IMR-90 (cell line): ENCODE measurements at regions not wholly inside any gene's neighbourhood (a gene's known extent, or its start where the extent isn't known, plus 50 kb on each side); places are given as distances from the start of the nearest gene placed in this dataset.

Source experiments
- ATAC-seq: fragments of 200-7000 bp; cut with Tn5 transposase; 2 replicates; pipeline ENCODE4 v1.9.1; 2020; ENCODE audit warnings: low read depth, mild to moderate bottlenecking, moderate library complexity
- BruUV-seq: library from RNA; stranded (reverse); fragments of 400-500 nt; replicated peaks from 2 replicates; lab custom pipeline; 2021; lab: Mats Ljungman, UMichigan
- CTCF ChIA-PET: fragments of 300-600 bp; formaldehyde crosslinking; extraction: SDS; loops from one replicate; lab custom pipeline; 2021; ENCODE audit warnings: antibody characterized with exemption; lab: Yijun Ruan, JAX
- POLR2A ChIA-PET: fragments of 300-600 bp; sonication (Branson Sonifier 250); formaldehyde crosslinking; loops from one replicate; lab custom pipeline; 2022; ENCODE audit warnings: antibody characterized with exemption; ENCODE audit not compliant: unreplicated experiment; lab: Charles Lee
- DNase-seq: peaks from one replicate; pipeline ENCODE4 v3.0.0; 2013
- H2AFZ ChIP-seq: replicated peaks from 2 replicates; pipeline ENCODE3; 2013; ENCODE audit warnings: low read length, mild to moderate bottlenecking; ENCODE audit not compliant: poor library complexity
- H2AK5ac ChIP-seq: 2 replicates; pipeline ENCODE4 v1.6.1; 2013; ENCODE audit warnings: low read depth, low read length, inconsistent platforms
- H2AK9ac ChIP-seq: replicated peaks from 2 replicates; pipeline ENCODE3; 2013; ENCODE audit warnings: mild to moderate bottlenecking, low read depth, low read length, moderate library complexity; ENCODE audit not compliant: poor library complexity
- H2BK120ac ChIP-seq: 2 replicates; pipeline ENCODE4 v1.6.1; 2013; ENCODE audit warnings: low read depth, low read length, inconsistent platforms
- H2BK15ac ChIP-seq: 3 replicates; pipeline ENCODE4 v1.6.1; 2013; ENCODE audit warnings: low read depth, low read length, inconsistent platforms
- H2BK20ac ChIP-seq: 2 replicates; pipeline ENCODE4 v1.6.1; 2013; ENCODE audit warnings: low read depth, mild to moderate bottlenecking, inconsistent platforms, low read length, moderate library complexity
- H2BK5ac ChIP-seq: 2 replicates; pipeline ENCODE4 v1.6.1; 2013; ENCODE audit warnings: mild to moderate bottlenecking, low read depth, low read length, inconsistent platforms; ENCODE audit not compliant: poor library complexity, severe bottlenecking
- H3K14ac ChIP-seq: replicated peaks from 2 replicates; pipeline ENCODE4 v1.6.1; 2013; ENCODE audit warnings: low read depth, low read length, inconsistent platforms
- H3K18ac ChIP-seq: 2 replicates; pipeline ENCODE4 v1.6.1; 2013; ENCODE audit warnings: low read depth, low read length, control low read depth
- H3K23ac ChIP-seq: 2 replicates; pipeline ENCODE4 v1.6.1; 2013; ENCODE audit warnings: low read depth, low read length, inconsistent platforms
- H3K27ac ChIP-seq: 2 replicates; pipeline ENCODE4 v1.5.1; 2013; ENCODE audit warnings: mild to moderate bottlenecking, control low read depth, low read length; ENCODE audit not compliant: insufficient read depth
- H3K27me3 ChIP-seq: 2 replicates; pipeline ENCODE4 v1.6.1; 2013; ENCODE audit warnings: low read length; ENCODE audit not compliant: control insufficient read depth, insufficient read depth
- H3K36me3 ChIP-seq: 2 replicates; pipeline ENCODE4 v1.6.1; 2013; ENCODE audit warnings: low read length, mixed read lengths; ENCODE audit not compliant: control insufficient read depth, insufficient read depth
- H3K4ac ChIP-seq: 2 replicates; pipeline ENCODE4 v1.6.1; 2013; ENCODE audit warnings: low read depth, low read length, inconsistent platforms
- H3K4me1 ChIP-seq: 2 replicates; pipeline ENCODE4 v1.6.1; 2013; ENCODE audit warnings: low read length, mixed read lengths; ENCODE audit not compliant: control insufficient read depth, insufficient read depth
- H3K4me2 ChIP-seq: 2 replicates; pipeline ENCODE4 v1.6.1; 2013; ENCODE audit warnings: low read depth, mild to moderate bottlenecking, control low read depth, low read length, moderate library complexity
- H3K4me3 ChIP-seq: 2 replicates; pipeline ENCODE4 v1.5.1; 2013; ENCODE audit warnings: low read depth, mild to moderate bottlenecking, control low read depth, low read length, moderate library complexity; ENCODE audit not compliant: insufficient read depth
- H3K56ac ChIP-seq: 2 replicates; pipeline ENCODE4 v1.6.1; 2013; ENCODE audit warnings: low read length, inconsistent platforms; ENCODE audit not compliant: insufficient read depth; ENCODE audit errors: extremely low read depth
- H3K79me1 ChIP-seq, 2 experiments: 2 replicates each; pipeline ENCODE4 v1.6.1; 2013; ENCODE audit warnings: low read length in 2 of 2, inconsistent platforms in 1 of 2, low read depth in 1 of 2
- H3K9ac ChIP-seq: 2 replicates; pipeline ENCODE4 v1.6.1; 2013; ENCODE audit warnings: low read depth, low read length, control low read depth
- H3K9me1 ChIP-seq: 2 replicates; pipeline ENCODE4 v1.6.1; 2013; ENCODE audit warnings: low read length, inconsistent platforms; ENCODE audit not compliant: insufficient read depth
- H3K9me3 ChIP-seq: 2 replicates; pipeline ENCODE4 v1.6.1; 2013; ENCODE audit warnings: low read length; ENCODE audit not compliant: control insufficient read depth, insufficient read depth
- H4K20me1 ChIP-seq: 2 replicates; pipeline ENCODE4 v1.6.1; 2013; ENCODE audit warnings: low read length, inconsistent platforms; ENCODE audit not compliant: insufficient read depth
- H4K5ac ChIP-seq: 2 replicates; pipeline ENCODE4 v1.6.1; 2013; ENCODE audit warnings: mild to moderate bottlenecking, low read depth, low read length, control low read depth
- H4K8ac ChIP-seq, 2 experiments: 2 replicates each; pipeline ENCODE4 v1.6.1; 2013; ENCODE audit warnings: low read depth in 2 of 2, low read length in 2 of 2, control low read depth in 1 of 2, inconsistent platforms in 1 of 2
- H4K91ac ChIP-seq: 2 replicates; pipeline ENCODE4 v1.6.1; 2013; ENCODE audit warnings: low read depth, low read length, inconsistent platforms; ENCODE audit not compliant: insufficient read depth
- BHLHE40 ChIP-seq: fragments of 150-350 bp; IDR thresholded peaks from 2 replicates; pipeline ENCODE4 v1.6.1; 2016; ENCODE audit warnings: mild to moderate bottlenecking, low read depth, low read length
- CEBPB ChIP-seq: IDR thresholded peaks from 2 replicates; pipeline ENCODE4 v1.6.1; 2012; ENCODE audit warnings: low read depth, low read length, improper control_type of control experiment
- CHD1 ChIP-seq: IDR thresholded peaks from 2 replicates; pipeline ENCODE4 v1.6.1; 2012; ENCODE audit warnings: low read depth, low read length, improper control_type of control experiment
- FOS ChIP-seq: fragments of 150-350 bp; IDR thresholded peaks from 2 replicates; pipeline ENCODE4 v1.6.1; 2016; ENCODE audit warnings: low read depth, low read length
- MAFK ChIP-seq: IDR thresholded peaks from 2 replicates; pipeline ENCODE4 v1.6.1; 2012; ENCODE audit warnings: low read depth, low read length, improper control_type of control experiment
- MAZ ChIP-seq: IDR thresholded peaks from 2 replicates; pipeline ENCODE4 v1.6.1; 2012; ENCODE audit warnings: low read depth, mild to moderate bottlenecking, low read length, improper control_type of control experiment, moderate library complexity, borderline replicate concordance
- MXI1 ChIP-seq: IDR thresholded peaks from 2 replicates; pipeline ENCODE4 v1.6.1; 2012; ENCODE audit warnings: low read depth, mild to moderate bottlenecking, low read length, moderate library complexity, borderline replicate concordance
- NFE2L2 ChIP-seq: fragments of 150-350 bp; IDR thresholded peaks from 2 replicates; pipeline ENCODE4 v1.6.1; 2016; ENCODE audit warnings: low read depth, mild to moderate bottlenecking, low read length
- POLR2A ChIP-seq: IDR thresholded peaks from 2 replicates; pipeline ENCODE4 v1.6.1; 2012; ENCODE audit warnings: mild to moderate bottlenecking, low read depth, low read length
- RAD21 ChIP-seq: IDR thresholded peaks from 2 replicates; pipeline ENCODE4 v1.6.1; 2012; ENCODE audit warnings: low read length, improper control_type of control experiment
- RCOR1 ChIP-seq: IDR thresholded peaks from 2 replicates; pipeline ENCODE4 v1.6.1; 2012; ENCODE audit warnings: mild to moderate bottlenecking, low read length, improper control_type of control experiment; ENCODE audit not compliant: insufficient replicate concordance
- RFX5 ChIP-seq: IDR thresholded peaks from 2 replicates; pipeline ENCODE4 v1.8.0; 2012; ENCODE audit warnings: low read depth, mild to moderate bottlenecking, low read length, moderate library complexity
- SMC3 ChIP-seq: fragments of 150-350 bp; IDR thresholded peaks from 2 replicates; pipeline ENCODE4 v1.6.1; 2016; ENCODE audit warnings: low read depth, mild to moderate bottlenecking, antibody characterized with exemption, low read length, moderate library complexity
- WGBS, 2 experiments: methylation state at CpG; one replicate each; pipeline versions ENCODE4 v1.1.5 to v1.1.7; 2013; ENCODE audit warnings: missing lambda C conversion rate in 2 of 2; ENCODE audit not compliant: insufficient read length in 1 of 2; ENCODE audit errors: extremely low coverage in 2 of 2; 5-methylcytosine and 5-hydroxymethylcytosine counted together
- dilution Hi-C: fragments of 300-500 bp; cut with HindIII; formaldehyde crosslinking; loops from one replicate; pipeline ENCODE4 v1.14.3; 2018; ENCODE audit warnings: low sequenced_read_pairs; ENCODE audit not compliant: unreplicated experiment
- in situ Hi-C: fragments of 300-500 bp; cut with MboI; formaldehyde crosslinking; loops from 3 replicates; pipeline ENCODE4 v1.14.3; 2019; ENCODE audit warnings: low sequenced_read_pairs, inconsistent platforms, mixed read lengths
- intact Hi-C: fragments of 100-400 bp; cut with micrococcal nuclease; formaldehyde crosslinking; loops from 2 replicates; pipeline ENCODE4 v1.10.0; 2022
- TF ChIP-seq, protein P1 (sequence below): fragments of 150-350 bp; IDR thresholded peaks from 2 replicates; pipeline ENCODE4 v1.6.1; 2017; ENCODE audit warnings: mild to moderate bottlenecking, antibody characterized with exemption, low read length, low read depth
- TF ChIP-seq, protein P2 (sequence below): conservative IDR thresholded peaks from 2 replicates; pipeline ENCODE4 v1.5.1; 2012; ENCODE audit warnings: mild to moderate bottlenecking, low read depth, low read length, improper control_type of control experiment
- TF ChIP-seq, protein P3 (sequence below): fragments of 150-350 bp; IDR thresholded peaks from 2 replicates; pipeline ENCODE4 v1.6.1; 2016; ENCODE audit warnings: low read depth, mild to moderate bottlenecking, low read length, moderate library complexity, borderline replicate concordance

DNA sequence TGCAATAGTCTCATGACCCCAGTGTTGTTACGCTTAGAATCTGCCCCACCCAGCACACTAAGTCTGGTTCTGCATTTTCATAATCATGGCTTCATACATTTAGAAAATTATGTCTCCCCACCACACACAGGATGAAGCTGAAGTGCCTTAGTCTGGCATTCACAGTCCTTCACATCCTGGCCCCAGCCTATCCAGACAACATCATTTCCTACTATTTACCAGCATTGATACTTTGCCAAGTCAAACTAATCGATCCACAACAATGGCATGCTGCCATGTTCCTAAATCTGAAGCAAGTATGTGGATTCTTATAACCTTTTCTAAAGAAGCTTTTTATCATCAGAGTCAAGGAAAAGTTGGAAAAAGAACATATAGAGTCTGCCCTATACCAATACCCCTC, 132.4 kb upstream of the FBXL4 start:
- intact Hi-C loops: no loop called here

More for the DNA sequence above, 132.4 kb upstream of the FBXL4 start:
- no peak overlapping the region for H3K4me2 ChIP-seq
- no peak overlapping the region for H2BK5ac ChIP-seq
- H2AFZ ChIP-seq: no peak overlapping the region
- ChIA-PET CTCF (no interaction called here), POLR2A (no interaction called here)
- H2AK5ac ChIP-seq: no peak overlapping the region
- H4K91ac ChIP-seq: no peak overlapping the region
- no peak overlapping the region for H4K8ac ChIP-seq
- H4K5ac ChIP-seq: no peak overlapping the region
- H2BK20ac ChIP-seq: no peak overlapping the region
- in situ Hi-C loops (no loop called here), dilution Hi-C loops (no loop called here)
- H3K79me1 ChIP-seq: no peaks in the 10 kb centered on the region
- H3K36me3 ChIP-seq: no peaks in the 10 kb centered on the region
- no peak for DNase-seq
- H3K9me1 ChIP-seq: no peaks in the 10 kb centered on the region
- H3K4me1 ChIP-seq: no peaks in the 10 kb centered on the region
- H2BK120ac ChIP-seq: no peak overlapping the region
- H2AK9ac ChIP-seq: no peak overlapping the region
- H3K9ac ChIP-seq: no peak overlapping the region
- TF ChIP-seq, protein P1, sequence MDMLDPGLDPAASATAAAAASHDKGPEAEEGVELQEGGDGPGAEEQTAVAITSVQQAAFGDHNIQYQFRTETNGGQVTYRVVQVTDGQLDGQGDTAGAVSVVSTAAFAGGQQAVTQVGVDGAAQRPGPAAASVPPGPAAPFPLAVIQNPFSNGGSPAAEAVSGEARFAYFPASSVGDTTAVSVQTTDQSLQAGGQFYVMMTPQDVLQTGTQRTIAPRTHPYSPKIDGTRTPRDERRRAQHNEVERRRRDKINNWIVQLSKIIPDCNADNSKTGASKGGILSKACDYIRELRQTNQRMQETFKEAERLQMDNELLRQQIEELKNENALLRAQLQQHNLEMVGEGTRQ: no peak
- TF ChIP-seq NFE2L2 (no peak), FOS (no peak), BHLHE40 (no peak), RAD21 (no peak), RFX5 (no peak), CHD1 (no peak), SMC3 (no peak), RCOR1 (no peak), MXI1 (no peak), MAZ (no peak), POLR2A (no peak), MAFK (no peak), CEBPB (no peak)
- TF ChIP-seq, protein P2, sequence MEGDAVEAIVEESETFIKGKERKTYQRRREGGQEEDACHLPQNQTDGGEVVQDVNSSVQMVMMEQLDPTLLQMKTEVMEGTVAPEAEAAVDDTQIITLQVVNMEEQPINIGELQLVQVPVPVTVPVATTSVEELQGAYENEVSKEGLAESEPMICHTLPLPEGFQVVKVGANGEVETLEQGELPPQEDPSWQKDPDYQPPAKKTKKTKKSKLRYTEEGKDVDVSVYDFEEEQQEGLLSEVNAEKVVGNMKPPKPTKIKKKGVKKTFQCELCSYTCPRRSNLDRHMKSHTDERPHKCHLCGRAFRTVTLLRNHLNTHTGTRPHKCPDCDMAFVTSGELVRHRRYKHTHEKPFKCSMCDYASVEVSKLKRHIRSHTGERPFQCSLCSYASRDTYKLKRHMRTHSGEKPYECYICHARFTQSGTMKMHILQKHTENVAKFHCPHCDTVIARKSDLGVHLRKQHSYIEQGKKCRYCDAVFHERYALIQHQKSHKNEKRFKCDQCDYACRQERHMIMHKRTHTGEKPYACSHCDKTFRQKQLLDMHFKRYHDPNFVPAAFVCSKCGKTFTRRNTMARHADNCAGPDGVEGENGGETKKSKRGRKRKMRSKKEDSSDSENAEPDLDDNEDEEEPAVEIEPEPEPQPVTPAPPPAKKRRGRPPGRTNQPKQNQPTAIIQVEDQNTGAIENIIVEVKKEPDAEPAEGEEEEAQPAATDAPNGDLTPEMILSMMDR: no peak
- TF ChIP-seq, protein P3, sequence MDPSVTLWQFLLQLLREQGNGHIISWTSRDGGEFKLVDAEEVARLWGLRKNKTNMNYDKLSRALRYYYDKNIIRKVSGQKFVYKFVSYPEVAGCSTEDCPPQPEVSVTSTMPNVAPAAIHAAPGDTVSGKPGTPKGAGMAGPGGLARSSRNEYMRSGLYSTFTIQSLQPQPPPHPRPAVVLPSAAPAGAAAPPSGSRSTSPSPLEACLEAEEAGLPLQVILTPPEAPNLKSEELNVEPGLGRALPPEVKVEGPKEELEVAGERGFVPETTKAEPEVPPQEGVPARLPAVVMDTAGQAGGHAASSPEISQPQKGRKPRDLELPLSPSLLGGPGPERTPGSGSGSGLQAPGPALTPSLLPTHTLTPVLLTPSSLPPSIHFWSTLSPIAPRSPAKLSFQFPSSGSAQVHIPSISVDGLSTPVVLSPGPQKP: no peak
- H3K27me3 ChIP-seq: no peaks in the 10 kb centered on the region
- no peaks in the 10 kb centered on the region for H3K9me3 ChIP-seq
- no peaks in the 10 kb centered on the region for H4K20me1 ChIP-seq
- H3K18ac ChIP-seq: no peak overlapping the region
- WGBS, 2 experiments: 77% methylated on average over 1 of the region's 2 CpGs; no CpG with 5 or more reads in 1 of the 2 experiments
- ATAC-seq: no peak
- BruUV-seq: no TSS peak
- H3K56ac ChIP-seq: no peak overlapping the region
- H3K27ac ChIP-seq: no peak overlapping the region
- H3K4me3 ChIP-seq: no peak overlapping the region
- no peak overlapping the region for H3K14ac ChIP-seq
- no peak overlapping the region for H2BK15ac ChIP-seq
- H3K23ac ChIP-seq: no peak overlapping the region
- no peak overlapping the region for H3K4ac ChIP-seq
